ENCODE measurements at regions not wholly inside any gene's neighbourhood (a gene's known extent, or its start where the extent isn't known, plus 50 kb on each side); places are given as distances from the start of the nearest gene placed in this dataset.

DNA sequence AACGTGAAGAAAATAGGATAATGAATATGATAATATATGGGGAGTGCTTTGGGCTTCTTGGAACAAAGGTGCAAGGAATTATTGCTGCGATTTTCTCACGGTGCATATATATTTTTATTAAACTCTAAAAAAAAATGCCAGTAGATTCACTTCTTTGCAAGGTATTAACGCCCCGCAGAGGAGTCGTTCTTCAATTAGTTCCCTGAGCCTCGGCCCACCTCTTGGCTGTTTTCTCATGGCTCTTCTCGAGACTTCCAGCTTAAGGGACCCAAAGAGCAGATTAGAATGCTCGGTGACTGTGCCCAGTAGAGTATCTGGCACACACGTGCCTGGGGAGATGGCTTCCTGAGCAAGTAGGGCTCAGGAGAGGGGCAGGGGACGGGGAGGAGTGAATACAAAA, 367.4 kb downstream of the MID1IP1 start:
- TF ChIP-seq, protein P1, sequence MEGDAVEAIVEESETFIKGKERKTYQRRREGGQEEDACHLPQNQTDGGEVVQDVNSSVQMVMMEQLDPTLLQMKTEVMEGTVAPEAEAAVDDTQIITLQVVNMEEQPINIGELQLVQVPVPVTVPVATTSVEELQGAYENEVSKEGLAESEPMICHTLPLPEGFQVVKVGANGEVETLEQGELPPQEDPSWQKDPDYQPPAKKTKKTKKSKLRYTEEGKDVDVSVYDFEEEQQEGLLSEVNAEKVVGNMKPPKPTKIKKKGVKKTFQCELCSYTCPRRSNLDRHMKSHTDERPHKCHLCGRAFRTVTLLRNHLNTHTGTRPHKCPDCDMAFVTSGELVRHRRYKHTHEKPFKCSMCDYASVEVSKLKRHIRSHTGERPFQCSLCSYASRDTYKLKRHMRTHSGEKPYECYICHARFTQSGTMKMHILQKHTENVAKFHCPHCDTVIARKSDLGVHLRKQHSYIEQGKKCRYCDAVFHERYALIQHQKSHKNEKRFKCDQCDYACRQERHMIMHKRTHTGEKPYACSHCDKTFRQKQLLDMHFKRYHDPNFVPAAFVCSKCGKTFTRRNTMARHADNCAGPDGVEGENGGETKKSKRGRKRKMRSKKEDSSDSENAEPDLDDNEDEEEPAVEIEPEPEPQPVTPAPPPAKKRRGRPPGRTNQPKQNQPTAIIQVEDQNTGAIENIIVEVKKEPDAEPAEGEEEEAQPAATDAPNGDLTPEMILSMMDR (IDR thresholded peaks at IDR 0.05), result no peak
- TF ChIP-seq POLR2A (IDR thresholded peaks at IDR 0.05) (no peak), POLR2AphosphoS5 (IDR thresholded peaks at IDR 0.05) (no peak)
- Histone ChIP-seq H3K36me3 (no peaks in the 10 kb centered on the region), H3K4me1 (no peaks in the 10 kb centered on the region), H3K4me3 (no peak overlapping the region), H3K9me3 (no peaks in the 10 kb centered on the region), H3K27ac (no peak overlapping the region), H3K27me3 (peaks cover 0 to 87% of the 10 kb centered on the region in 2 donors)
- no peak for DNase-seq (ENCODE audit: low spot score in 2 of 2)
- intact Hi-C loops (cut with DNase I; ENCODE audit: low total_unique reads), result no loop called here

DNA sequence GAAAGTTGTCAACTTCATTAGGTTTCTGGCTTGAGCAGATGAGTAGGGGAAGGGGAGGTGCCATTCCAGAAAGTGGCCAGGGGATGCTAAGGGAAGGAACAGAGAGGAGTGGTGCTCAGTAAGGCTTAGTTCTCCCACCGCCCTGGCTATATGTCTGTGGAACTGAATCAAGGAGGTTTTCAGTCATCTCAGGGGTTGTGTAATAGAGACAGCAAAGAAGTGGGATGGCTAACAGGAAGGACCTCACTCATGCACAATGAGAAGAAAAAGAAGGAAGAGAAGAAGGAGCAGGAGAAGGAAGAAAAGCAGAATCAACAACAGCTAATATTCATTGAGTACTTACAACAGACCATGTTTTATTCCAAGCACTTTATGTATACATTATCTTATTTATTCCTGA, 368.7 kb downstream of the MID1IP1 start:
- no peaks in the 10 kb centered on the region for H3K36me3 ChIP-seq
- TF ChIP-seq, protein P1 (IDR thresholded peaks at IDR 0.05), result no peak
- TF ChIP-seq POLR2A (IDR thresholded peaks at IDR 0.05) (no peak), POLR2AphosphoS5 (IDR thresholded peaks at IDR 0.05) (no peak)
- DNase-seq (ENCODE audit: low spot score in 2 of 2), result no peak
- no peak overlapping the region for H3K27ac ChIP-seq
- H3K9me3 ChIP-seq, result no peaks in the 10 kb centered on the region
- H3K27me3 ChIP-seq, result peaks cover 0 to 87% of the 10 kb centered on the region in 2 donors
- intact Hi-C loops (cut with DNase I; ENCODE audit: low total_unique reads), result no loop called here
- H3K4me1 ChIP-seq, result no peaks in the 10 kb centered on the region
- no peak overlapping the region for H3K4me3 ChIP-seq

DNA sequence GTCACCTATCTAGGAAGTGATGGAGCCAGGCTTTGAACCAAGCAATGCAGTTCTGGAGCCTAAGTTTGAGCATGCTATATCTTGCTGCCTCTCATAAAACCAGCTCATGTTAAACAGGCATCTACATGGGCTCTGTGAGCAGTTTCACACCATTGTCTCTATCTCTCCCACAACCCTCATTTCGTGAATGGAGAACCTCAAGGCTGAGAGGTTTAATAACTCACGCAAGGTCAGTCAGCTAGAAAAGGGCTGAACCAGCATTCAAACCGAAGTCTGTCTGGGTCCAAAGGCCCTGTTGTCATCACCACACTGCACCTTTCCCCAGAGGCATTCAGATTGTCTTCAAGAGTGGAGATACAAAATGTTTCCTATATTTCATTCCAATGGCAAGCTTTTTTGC, 369.2 kb downstream of the MID1IP1 start:
- intact Hi-C loops (cut with DNase I; ENCODE audit: low total_unique reads), result no loop called here
- H3K27me3 ChIP-seq, result peaks cover 0 to 87% of the 10 kb centered on the region in 2 donors
- H3K9me3 ChIP-seq, result no peaks in the 10 kb centered on the region
- no peak overlapping the region for H3K27ac ChIP-seq
- no peaks in the 10 kb centered on the region for H3K4me1 ChIP-seq
- no peak for DNase-seq (ENCODE audit: low spot score in 2 of 2)
- no peaks in the 10 kb centered on the region for H3K36me3 ChIP-seq
- no peak overlapping the region for H3K4me3 ChIP-seq
- TF ChIP-seq, protein P1 (IDR thresholded peaks at IDR 0.05), result no peak
- TF ChIP-seq POLR2A (IDR thresholded peaks at IDR 0.05), result no peak
- no peak for TF ChIP-seq POLR2AphosphoS5 (IDR thresholded peaks at IDR 0.05)

DNA sequence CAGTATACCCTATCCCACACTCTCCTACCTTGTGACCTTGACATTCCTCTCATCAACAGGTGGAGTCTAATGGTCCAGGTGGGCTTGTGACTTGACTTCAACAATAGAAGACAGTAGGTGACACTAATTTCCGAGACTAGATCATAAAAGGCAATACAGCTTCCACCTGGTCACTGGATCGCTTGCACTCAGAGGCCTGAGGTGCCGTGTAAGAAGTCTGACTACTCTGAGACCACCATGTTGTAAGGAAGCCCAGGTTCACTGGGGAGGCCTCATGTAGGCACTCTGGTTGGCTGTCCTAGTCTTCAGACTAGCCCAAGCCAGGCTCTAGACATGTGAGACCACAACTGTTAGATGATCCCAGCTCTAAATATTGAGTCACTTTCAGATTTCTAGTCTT, 370.4 kb downstream of the MID1IP1 start:
- DNase-seq (ENCODE audit: low spot score in 2 of 2), result no peak
- Histone ChIP-seq H3K4me1 (no peaks in the 10 kb centered on the region), H3K9me3 (no peaks in the 10 kb centered on the region), H3K4me3 (no peak overlapping the region), H3K27ac (no peak overlapping the region), H3K27me3 (peaks cover 0 to 85% of the 10 kb centered on the region in 2 donors), H3K36me3 (no peaks in the 10 kb centered on the region)
- TF ChIP-seq, protein P1 (IDR thresholded peaks at IDR 0.05), result no peak
- TF ChIP-seq POLR2A (IDR thresholded peaks at IDR 0.05) (no peak), POLR2AphosphoS5 (IDR thresholded peaks at IDR 0.05) (no peak)
- intact Hi-C loops (cut with DNase I; ENCODE audit: low total_unique reads), result no loop called here

DNA sequence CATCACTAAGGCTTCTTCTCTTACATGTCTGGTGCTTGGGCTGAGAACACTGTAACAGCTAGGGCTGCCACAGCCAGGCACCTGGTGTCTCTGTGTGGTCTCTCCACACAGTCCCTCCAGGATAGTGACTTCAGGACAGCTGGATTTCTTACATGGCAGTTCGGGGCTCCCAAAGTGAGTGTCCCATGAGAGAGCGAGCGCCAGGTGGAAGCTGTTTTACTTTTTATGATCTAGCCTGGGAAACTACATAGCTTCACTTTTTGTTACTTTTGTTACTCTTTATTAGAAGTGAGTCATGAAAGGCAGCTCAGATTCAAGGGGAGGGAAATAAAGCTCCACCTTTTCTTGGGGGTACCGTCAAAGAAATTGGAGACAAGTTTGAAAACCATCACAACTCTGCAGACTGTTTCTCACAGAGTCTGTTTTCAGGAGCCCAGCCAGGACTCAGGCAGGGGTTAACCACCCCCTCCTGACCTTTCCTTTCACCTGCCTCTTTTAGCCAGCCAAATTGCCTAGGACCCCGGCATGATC, 373.0 kb downstream of the MID1IP1 start:
- Histone ChIP-seq H3K27ac (no peak overlapping the region), H3K4me1 (no peaks in the 10 kb centered on the region), H3K36me3 (no peaks in the 10 kb centered on the region), H3K9me3 (no peaks in the 10 kb centered on the region), H3K4me3 (peak overlapping the region in 2 of 3 donors; percentile 4 to 29), H3K27me3 (peaks cover 0 to 62% of the 10 kb centered on the region in 2 donors)
- TF ChIP-seq, protein P1 (IDR thresholded peaks at IDR 0.05), result no peak
- intact Hi-C loops (cut with DNase I; ENCODE audit: low total_unique reads), result no loop called here
- no peak for DNase-seq (ENCODE audit: low spot score in 2 of 2)
